Neural progenitor cell (in vitro differentiated cells): ENCODE measurements at regions not wholly inside any gene's neighbourhood (a gene's known extent, or its start where the extent isn't known, plus 50 kb on each side); places are given as distances from the start of the nearest gene placed in this dataset.

ENCODE experiments used
- CTCF ChIP-seq: fragments of 200-600 bp; sonication (generic); IDR thresholded peaks from 2 replicates; pipeline ENCODE4 v1.5.1; 2017; ENCODE audit warnings: antibody characterized with exemption, mild to moderate bottlenecking
- EZH2 ChIP-seq: fragments of 200-600 bp; sonication (generic); IDR thresholded peaks from 2 replicates; pipeline ENCODE4 v1.6.1; 2017; ENCODE audit warnings: antibody characterized with exemption, mild to moderate bottlenecking, moderate library complexity

- TF ChIP-seq CTCF (no peak), EZH2 (no peak)
Measured at GRCh38 chr14:104314251-104314941, 176.0 kb downstream of the KIF26A start.
